ENCODE measurements at regions not wholly inside any gene's neighbourhood (a gene's known extent, or its start where the extent isn't known, plus 50 kb on each side); places are given as distances from the start of the nearest gene placed in this dataset.
"Not testable (repeated sequence)": the region's sequence is repeated elsewhere in the genome, so short reads cannot be mapped to it uniquely, and the experiment has no call there.

GRCh38 chr10:81109200-81109752, 571.6 kb downstream of the SH2D4B start:
- no peak for DNase-seq (ENCODE audit: low spot score)

DNA sequence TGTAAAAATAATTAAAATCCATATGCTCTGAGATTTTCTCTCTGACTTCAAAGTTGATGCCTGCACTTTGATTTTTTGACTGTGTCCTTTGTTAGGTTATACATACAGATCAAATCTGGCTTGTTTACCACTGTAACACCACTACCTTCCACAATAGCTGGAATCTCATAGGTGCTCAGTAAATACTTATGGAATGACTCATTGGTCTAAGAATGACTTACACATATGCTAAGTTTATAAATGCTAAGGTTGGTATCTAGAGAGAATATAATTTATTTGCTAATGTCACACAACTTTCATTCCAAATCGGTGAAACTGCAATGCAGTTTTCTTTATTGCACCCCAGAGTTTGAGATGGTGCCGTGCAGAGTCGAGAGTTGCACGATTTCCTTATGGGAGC, 578.5 kb downstream of the SH2D4B start:
- no peak for DNase-seq (ENCODE audit: low spot score)

DNA sequence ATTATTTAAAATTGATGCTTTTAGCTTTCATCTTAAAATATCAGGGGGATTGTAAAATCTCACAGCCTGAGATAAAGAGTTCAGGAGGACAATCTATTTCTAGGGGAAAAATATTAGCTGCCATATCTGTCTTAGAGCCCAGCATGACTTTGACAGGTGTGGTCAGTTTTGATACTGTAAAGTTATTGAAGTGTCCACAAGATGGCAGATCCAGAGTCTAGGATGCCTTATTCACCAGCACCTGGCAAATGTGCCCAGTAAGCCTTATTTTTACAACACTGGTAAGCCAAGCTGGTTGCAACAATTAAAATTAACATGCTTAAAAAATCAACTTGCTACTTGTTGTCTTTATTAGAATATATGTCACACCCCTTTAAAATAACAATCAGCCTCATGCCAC, 579.3 kb downstream of the SH2D4B start:
- no peak for DNase-seq (ENCODE audit: low spot score)

- no peak for DNase-seq (ENCODE audit: low spot score)
Measured at GRCh38 chr10:81127931-81128330, 590.2 kb downstream of the SH2D4B start.

DNA sequence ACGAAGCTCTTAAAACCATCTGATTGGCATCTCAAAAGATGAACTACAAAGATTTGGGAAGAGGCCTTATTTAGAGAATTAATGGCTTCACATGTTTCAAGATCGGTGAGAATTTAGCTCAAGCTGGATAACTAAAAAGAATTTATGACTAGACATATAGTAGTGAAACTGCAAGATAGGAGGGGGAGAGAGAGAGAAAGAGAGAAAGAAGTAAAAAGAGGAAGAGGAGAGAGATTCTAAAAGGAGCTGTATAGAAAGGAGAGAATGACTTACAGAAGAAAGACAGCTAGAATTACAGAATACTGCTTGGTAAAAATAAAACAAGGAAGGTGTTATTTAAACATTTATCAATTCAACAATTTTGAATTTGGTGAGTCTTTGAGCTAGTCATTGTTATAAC, 592.3 kb downstream of the SH2D4B start:
- DNase-seq (ENCODE audit: low spot score): no peak

DNA sequence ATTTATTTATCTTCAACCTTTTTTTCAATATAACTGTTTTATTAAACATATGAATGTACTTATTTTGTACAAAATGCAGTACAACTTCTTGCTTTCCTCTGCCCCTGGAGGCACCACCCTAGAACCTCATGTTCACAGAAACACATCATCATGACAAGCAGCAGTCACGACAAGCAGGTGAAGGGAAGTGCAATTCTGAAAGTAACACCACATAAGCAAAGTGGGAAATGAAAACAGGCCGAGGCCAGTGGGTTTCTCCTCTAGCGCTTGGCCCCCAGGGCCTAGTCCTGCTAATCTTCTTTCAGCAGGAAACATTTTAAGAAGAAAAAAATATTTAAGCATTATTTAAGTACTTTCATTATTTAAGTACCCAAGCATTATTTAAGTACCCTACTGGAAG, 598.1 kb downstream of the SH2D4B start:
- no peak for DNase-seq (ENCODE audit: low spot score)

GRCh38 chr10:81136261-81136660, 598.6 kb downstream of the SH2D4B start:
- no peak for DNase-seq (ENCODE audit: low spot score)

DNA sequence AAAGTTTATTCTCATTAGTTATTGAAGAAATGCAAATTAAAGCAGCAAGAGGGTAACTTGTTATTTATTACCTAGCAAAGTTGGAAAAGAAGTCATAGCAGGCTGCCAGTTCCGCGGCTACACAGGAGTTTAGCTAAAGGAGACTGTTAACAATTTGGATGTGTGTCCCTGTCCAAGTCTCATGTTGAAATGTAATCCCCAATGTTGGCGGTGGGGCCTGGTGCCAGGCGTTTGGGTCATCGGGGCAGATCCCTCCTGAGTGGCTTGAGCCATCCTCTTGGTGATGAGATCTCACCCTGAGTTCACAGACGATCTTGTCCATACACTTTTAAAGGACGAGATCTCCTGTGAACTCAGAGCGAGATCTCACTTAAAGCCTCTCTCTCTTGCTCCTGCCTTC, 608.3 kb downstream of the SH2D4B start:
- no peak for DNase-seq (ENCODE audit: low spot score)

DNA sequence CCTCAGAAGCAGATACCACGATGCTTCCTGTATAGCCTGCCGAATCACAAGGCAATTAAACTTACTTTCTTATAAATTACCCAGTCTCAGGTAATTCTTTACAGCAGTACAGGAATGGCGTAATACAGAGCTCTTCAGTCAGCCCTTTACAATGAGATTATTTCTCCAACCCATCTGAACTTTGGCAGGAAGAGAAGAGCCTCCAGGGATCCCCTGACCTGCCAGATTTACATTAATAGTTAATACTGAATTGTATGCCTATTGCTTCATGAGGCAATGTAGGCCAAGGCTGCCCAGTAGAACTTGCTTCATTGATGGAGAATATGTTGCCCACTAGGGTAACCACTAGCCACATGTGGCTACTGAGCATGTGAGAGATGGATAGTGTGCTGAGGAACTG, 608.7 kb downstream of the SH2D4B start:
- no peak for DNase-seq (ENCODE audit: low spot score)

DNA sequence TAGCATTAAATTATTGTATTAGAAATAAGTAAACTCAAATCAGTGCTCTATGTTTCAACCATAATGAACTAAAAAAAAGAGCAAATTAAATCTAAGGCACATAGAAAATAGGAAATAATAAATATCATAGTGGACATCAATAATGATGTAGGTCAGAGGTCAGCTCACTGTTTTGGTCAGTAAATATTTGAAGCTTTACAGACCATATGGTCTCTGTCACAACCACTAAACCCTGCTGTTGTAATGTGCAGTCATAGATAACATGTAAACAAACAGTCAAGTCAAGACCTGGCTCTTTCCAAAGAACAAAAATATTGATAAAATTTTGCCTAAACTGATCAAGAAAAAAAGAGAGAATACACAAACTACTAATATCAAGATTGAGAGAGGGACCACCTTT, 615.0 kb downstream of the SH2D4B start:
- no peak for DNase-seq (ENCODE audit: low spot score)

DNA sequence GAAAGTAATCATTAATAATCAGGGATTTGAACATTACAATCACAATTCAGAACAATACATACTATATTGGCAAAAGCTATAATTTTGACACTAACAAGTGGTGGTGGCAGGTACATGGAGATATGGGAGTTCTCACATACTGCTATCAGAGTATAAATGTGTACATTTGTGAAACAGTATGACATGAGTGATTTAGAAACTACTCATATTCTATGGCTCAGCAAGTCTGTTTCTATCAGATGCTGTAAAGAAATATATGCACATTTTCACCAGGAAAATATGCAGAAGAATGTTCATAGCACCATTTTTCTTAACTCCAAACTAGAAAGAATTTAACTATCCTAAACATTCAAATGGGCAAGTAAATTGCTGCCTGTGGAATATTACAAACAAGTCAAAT, 620.0 kb downstream of the SH2D4B start:
- DNase-seq (ENCODE audit: low spot score): no peak

GRCh38 chr10:81177651-81178244, 640.0 kb downstream of the SH2D4B start:
- DNase-seq (ENCODE audit: low spot score): no peak

DNA sequence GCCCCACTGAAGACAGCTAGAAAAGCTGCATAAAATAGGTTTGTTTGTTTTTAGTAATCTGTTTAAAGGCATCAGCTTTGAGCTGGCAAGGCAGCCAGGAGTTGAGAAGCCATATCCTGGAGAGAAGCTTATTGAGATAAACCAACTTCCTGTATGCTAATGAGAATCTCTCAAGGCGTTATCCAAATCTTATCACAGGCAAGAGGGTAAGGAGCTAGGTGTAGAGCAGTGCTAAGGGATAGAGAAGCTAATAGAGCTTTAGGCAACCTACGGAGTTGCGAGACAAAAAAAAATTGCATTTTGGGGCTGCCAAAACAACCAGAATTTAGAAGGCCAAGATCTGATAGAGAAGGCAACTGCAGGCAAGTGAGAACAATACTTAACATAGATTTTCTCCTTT, 641.6 kb downstream of the SH2D4B start:
- no peak for DNase-seq (ENCODE audit: low spot score)

DNA sequence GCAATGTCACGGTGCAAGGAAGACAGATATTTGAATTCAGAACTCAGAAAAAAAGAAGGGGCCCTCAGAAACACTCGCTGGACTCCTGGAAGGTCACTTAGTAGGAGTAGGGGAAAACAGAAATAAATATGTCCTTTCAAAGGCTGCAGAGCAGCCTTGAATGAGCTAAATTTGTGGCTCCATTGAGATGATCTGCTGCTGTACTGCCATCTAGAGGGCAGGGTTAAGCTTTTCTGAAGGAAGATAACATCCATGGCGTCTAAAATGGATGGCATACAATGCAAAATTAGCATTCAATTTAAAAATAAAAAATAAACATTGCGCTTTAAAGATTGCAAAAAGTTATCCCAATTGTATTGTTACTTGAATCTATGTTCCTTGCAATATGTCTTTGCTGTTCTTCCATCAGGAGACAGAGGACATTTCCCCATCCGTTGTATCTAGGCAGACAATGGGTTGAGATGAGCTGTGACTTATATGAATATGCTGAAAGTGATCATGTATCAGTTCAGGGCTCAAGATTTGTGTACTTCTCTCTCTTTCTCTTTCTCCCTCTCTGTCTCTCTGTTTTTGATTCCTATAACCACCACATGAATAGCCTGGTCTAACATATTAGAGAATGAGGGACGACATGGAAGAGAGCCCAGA, 642.2 kb downstream of the SH2D4B start:
- DNase-seq (ENCODE audit: low spot score): no peak

DNA sequence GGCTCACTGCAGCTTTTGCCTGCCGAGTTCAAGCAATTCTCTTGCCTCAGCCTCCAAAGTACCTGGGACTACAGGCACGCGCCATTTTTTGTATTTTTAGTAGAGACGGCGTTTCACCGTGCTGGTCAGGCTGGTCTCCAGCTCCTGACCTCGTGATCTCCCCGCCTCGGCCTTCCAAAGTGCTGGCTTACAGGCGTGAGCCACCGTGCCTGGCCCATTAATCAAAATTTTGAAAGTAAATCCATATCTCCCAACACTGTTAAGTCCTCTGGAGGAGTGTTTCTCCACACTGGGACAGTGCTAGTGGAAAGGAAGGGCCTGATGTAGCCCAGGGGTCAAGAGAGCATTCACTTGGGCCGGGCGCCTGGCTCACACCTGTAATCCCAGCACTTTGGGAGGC, 644.6 kb downstream of the SH2D4B start:
- DNase-seq (ENCODE audit: low spot score): no peak

DNA sequence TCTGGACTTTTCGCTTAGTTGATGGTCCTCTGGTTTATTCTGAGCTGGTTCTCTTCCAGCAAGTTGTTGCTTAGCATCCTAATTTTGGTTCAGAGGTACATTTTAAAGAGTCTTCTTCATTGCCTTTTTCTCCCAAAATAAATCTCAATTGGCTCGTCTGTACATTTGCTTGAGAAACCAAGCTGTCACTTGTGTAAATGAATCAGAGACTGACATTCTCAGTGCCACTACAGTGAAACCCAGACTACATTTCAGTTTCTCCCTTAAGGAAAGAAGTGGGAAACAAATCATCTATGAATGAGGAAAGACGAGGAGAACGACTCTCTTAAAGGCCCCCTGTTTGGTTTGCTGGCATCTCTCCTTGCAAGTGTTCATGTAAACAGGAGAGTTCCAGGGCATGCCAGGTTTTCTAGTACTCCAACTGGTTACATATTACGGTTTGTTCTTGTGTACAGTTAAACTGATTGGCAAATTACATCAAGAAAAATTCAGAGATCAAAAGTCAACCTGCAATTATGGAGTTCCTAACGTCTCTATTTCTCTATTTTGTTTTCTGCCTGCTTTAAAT, 654.6 kb downstream of the SH2D4B start:
- no peak for DNase-seq (ENCODE audit: low spot score)

- no peak for DNase-seq (ENCODE audit: low spot score)
Measured at GRCh38 chr10:81200801-81201200, 663.1 kb downstream of the SH2D4B start.

DNA sequence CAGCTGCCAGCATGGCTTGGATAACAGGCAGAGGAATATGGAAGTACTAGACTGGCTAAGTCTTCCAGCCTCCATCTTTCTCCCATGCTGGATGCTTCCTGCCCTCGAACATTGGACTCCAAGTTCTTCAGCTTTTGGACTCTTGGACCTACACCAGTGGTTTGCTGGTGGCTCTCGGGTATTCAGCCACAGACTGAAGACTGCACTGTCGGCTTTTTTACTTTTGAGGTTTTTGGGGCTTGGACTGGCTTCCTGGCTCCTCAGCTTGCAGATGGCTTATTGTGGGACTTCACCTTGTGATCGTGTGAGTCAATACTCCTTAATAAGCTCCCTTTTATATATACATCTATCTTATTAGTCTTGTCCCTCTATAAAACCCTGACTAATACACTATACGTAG, 667.6 kb upstream of the NRG3 start:
- not testable (repeated sequence) for DNase-seq (ENCODE audit: low spot score)

- DNase-seq (ENCODE audit: low spot score): no peak
Measured at GRCh38 chr10:81213370-81213769, 661.6 kb upstream of the NRG3 start.

GRCh38 chr10:81215498-81215897, 659.5 kb upstream of the NRG3 start:
- DNase-seq (ENCODE audit: low spot score): no peak

- DNase-seq (ENCODE audit: low spot score): no peak
Measured at GRCh38 chr10:81216949-81217348, 658.0 kb upstream of the NRG3 start.

GRCh38 chr10:81218307-81218706, 656.7 kb upstream of the NRG3 start:
- DNase-seq (ENCODE audit: low spot score): no peak

DNA sequence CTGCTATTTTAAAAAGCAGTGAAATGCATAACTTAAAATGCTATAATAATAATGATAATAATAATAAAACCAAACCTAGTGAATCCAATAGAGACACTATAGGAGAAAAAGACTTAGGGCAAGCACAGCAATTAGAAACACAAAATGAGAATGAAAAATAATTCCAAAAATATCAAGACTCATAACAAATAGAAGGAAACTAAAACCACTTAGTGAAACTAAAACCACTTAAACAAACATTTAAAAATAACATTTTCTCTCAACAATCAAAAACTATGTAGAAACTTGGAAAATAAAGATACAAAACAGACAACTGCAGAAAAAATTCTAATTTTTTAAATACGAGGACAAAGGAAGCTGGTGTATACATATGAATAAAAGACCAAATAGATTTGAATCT, 655.2 kb upstream of the NRG3 start:
- no peak for DNase-seq (ENCODE audit: low spot score)

DNA sequence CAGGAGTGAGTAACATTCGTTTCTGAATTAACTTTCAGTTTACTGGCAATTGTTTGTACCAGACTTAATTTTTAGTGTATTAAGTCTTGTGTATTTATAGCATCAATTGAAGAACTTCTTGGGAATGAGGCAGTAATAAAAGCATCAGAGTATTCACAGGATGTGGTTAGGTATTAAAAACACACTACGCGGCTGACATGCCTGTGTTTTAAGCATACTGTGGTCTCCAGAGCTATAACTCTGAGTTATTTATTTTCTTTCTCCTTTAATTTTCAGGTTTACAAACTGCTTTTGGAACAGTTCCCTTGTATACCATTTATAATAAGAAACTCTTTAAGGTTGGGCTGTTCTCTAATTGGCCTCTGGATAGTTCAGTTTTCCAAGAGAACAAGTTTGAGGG, 626.1 kb upstream of the NRG3 start:
- DNase-seq (ENCODE audit: low spot score): no peak
